HCT116 (cell line): ENCODE measurements at regions not wholly inside any gene's neighbourhood (a gene's known extent, or its start where the extent isn't known, plus 50 kb on each side); places are given as distances from the start of the nearest gene placed in this dataset.

Source experiments
- ATAC-seq: fragments of 200-7000 bp; cut with Tn5 transposase; 2 replicates; pipeline ENCODE4 v1.9.1; 2020; ENCODE audit warnings: mild to moderate bottlenecking, moderate library complexity
- BruUV-seq: library from RNA; stranded (reverse); fragments of 400-500 nt; replicated peaks from 2 replicates; lab custom pipeline; 2021; lab: Mats Ljungman, UMichigan
- CTCF ChIA-PET: fragments of 300-600 bp; sonication (Branson Sonifier 250); formaldehyde crosslinking; loops from one replicate; lab custom pipeline; 2021; ENCODE audit warnings: antibody characterized with exemption; lab: Charles Lee
- POLR2A ChIA-PET: fragments of 300-600, 350-600 bp; sonication (Branson Sonifier 250); formaldehyde crosslinking; loops from one replicate; lab custom pipeline; 2021; ENCODE audit warnings: antibody characterized with exemption; lab: Charles Lee
- RAD21 ChIA-PET, 2 experiments: fragments of 300-600 bp; sonication (Branson Sonifier 250); formaldehyde crosslinking; loops; one replicate each; lab custom pipeline; 2023; ENCODE audit warnings: low total read pairs in 2 of 2; ENCODE audit not compliant: uncharacterized antibody in 2 of 2, unreplicated experiment in 2 of 2, low non-redundant PET in 1 of 2; lab: Charles Lee
- DNase-seq: peaks from one replicate; pipeline ENCODE4 v3.0.0-alpha.2; 2010; ENCODE audit warnings: low read depth, low spot score
- H2AFZ ChIP-seq: fragments of 200-600 bp; shearing (Covaris generic), sonication (generic); 2 replicates; pipeline ENCODE4 v1.6.1; 2017; ENCODE audit warnings: low read depth, mixed run types, mixed read lengths, antibody characterized with exemption, low read length; ENCODE audit not compliant: poor library complexity, severe bottlenecking
- H3K27ac ChIP-seq: 2 replicates; pipeline ENCODE4 v1.5.1; 2012; ENCODE audit warnings: low read depth, low read length
- H3K27me3 ChIP-seq: fragments of 200-600 bp; sonication (generic); 2 replicates; pipeline ENCODE4 v1.6.1; 2016; ENCODE audit warnings: mixed run types, low read length, mixed read lengths; ENCODE audit not compliant: insufficient read depth
- H3K36me3 ChIP-seq, 2 experiments: fragments of 200-500 bp in 1 of 2; fragments of 200-600 bp in 1 of 2; sonication (Bioruptor generic) in 1 of 2; sonication (generic) in 1 of 2; 2 replicates each; pipeline versions ENCODE4 v1.5.1 to v1.6.1; 2014 to 2016; ENCODE audit warnings: low read length in 2 of 2, inconsistent platforms in 1 of 2, mixed read lengths in 1 of 2, mixed run types in 1 of 2; ENCODE audit not compliant: insufficient read depth in 2 of 2, control insufficient read depth in 1 of 2
- H3K4me1 ChIP-seq, 2 experiments: fragments of 200-600 bp in 1 of 2; sonication (generic) in 1 of 2; 2 replicates each; pipeline versions ENCODE4 v1.5.1 to v1.6.1; 2012 to 2017; ENCODE audit warnings: low read length in 2 of 2, inconsistent platforms in 1 of 2, mild to moderate bottlenecking in 1 of 2, mixed read lengths in 1 of 2, mixed run types in 1 of 2, moderate library complexity in 1 of 2; ENCODE audit not compliant: insufficient read depth in 2 of 2, control insufficient read depth in 1 of 2
- H3K4me2 ChIP-seq: fragments of 200-600 bp; sonication (generic); 2 replicates; pipeline ENCODE4 v1.6.1; 2017; ENCODE audit warnings: mixed run types, low read length, mixed read lengths
- H3K4me3 ChIP-seq, 2 experiments: fragments of 200-600 bp in 1 of 2; sonication (generic) in 1 of 2; replicated peaks in 1 of 2; 2 replicates each; pipeline ENCODE4 v1.5.1; 2011 to 2016; ENCODE audit warnings: low read length in 2 of 2, control low read depth in 1 of 2, low read depth in 1 of 2, mild to moderate bottlenecking in 1 of 2, mixed read lengths in 1 of 2, mixed run types in 1 of 2
- H3K79me2 ChIP-seq: fragments of 200-600 bp; sonication (generic); 2 replicates; pipeline ENCODE4 v1.6.1; 2017; ENCODE audit warnings: mild to moderate bottlenecking, mixed run types, low read length, moderate library complexity, mixed read lengths; ENCODE audit not compliant: insufficient read depth
- H3K9ac ChIP-seq: fragments of 200-600 bp; sonication (generic); 2 replicates; pipeline ENCODE4 v1.6.1; 2016; ENCODE audit warnings: low read length, mixed read lengths
- H3K9me2 ChIP-seq: fragments of 200-600 bp; sonication (generic), shearing (Covaris generic); 2 replicates; pipeline ENCODE4 v1.6.1; 2017; ENCODE audit warnings: mixed run types, mild to moderate bottlenecking, moderate library complexity; ENCODE audit not compliant: insufficient read depth
- H3K9me3 ChIP-seq, 2 experiments: fragments of 200-500 bp in 1 of 2; fragments of 200-600 bp in 1 of 2; sonication (Bioruptor generic) in 1 of 2; sonication (generic) in 1 of 2; 2 replicates each; pipeline ENCODE4 v1.6.1; 2014 to 2017; ENCODE audit warnings: low read length in 2 of 2, mixed read lengths in 2 of 2, inconsistent platforms in 1 of 2, low read depth in 1 of 2, mild to moderate bottlenecking in 1 of 2, mixed run types in 1 of 2, moderate library complexity in 1 of 2; ENCODE audit not compliant: control insufficient read depth in 1 of 2, insufficient read depth in 1 of 2
- H4K20me1 ChIP-seq: fragments of 200-600 bp; sonication (generic), shearing (Covaris generic); 2 replicates; pipeline ENCODE4 v1.6.1; 2017; ENCODE audit warnings: mixed run types, mild to moderate bottlenecking, moderate library complexity; ENCODE audit not compliant: insufficient read depth
- CTCF ChIP-seq, 3 experiments: fragments of 200-600 bp in 1 of 3; sonication (generic) in 1 of 3; IDR thresholded peaks in 2 of 3; conservative IDR thresholded peaks in 1 of 3; 2 replicates each; pipeline ENCODE4 v1.5.1; 2012 to 2017; ENCODE audit warnings: low read depth in 2 of 3, low read length in 2 of 3, antibody characterized with exemption in 1 of 3, borderline replicate concordance in 1 of 3, control low read depth in 1 of 3, mild to moderate bottlenecking in 1 of 3, mixed read lengths in 1 of 3, mixed run types in 1 of 3, moderate library complexity in 1 of 3; ENCODE audit not compliant: insufficient read depth in 1 of 3
- EZH2phosphoT487 ChIP-seq: fragments of 200-600 bp; IDR thresholded peaks from 2 replicates; pipeline ENCODE4 v1.6.1; 2018; ENCODE audit warnings: antibody characterized with exemption, borderline replicate concordance
- FOSL1 ChIP-seq: IDR thresholded peaks from 2 replicates; pipeline ENCODE4 v1.6.1; 2012; ENCODE audit warnings: low read depth
- MAX ChIP-seq: IDR thresholded peaks from 2 replicates; pipeline ENCODE4 v1.6.1; 2012
- POLR2A ChIP-seq: IDR thresholded peaks from 2 replicates; pipeline ENCODE4 v1.7.0; 2011; ENCODE audit warnings: borderline replicate concordance; ENCODE audit not compliant: insufficient read depth, insufficient read length; ENCODE audit errors: extremely low read depth
- ZNF274 ChIP-seq: fragments of 200-500 bp; sonication (Bioruptor generic); IDR thresholded peaks from 2 replicates; pipeline ENCODE4 v1.6.1; 2014; ENCODE audit warnings: mild to moderate bottlenecking, low read depth, low read length, inconsistent platforms
- intact Hi-C: fragments of 100-400 bp; cut with micrococcal nuclease; formaldehyde crosslinking; loops from 2 replicates; pipeline ENCODE4 v1.10.0; 2022

GRCh38 chr2:55776966-55777365, 83.3 kb upstream of the PNPT1 start:
- no peak overlapping the region for H3K27ac ChIP-seq
- intact Hi-C loops = no loop called here

More at GRCh38 chr2:55776966-55777365, 83.3 kb upstream of the PNPT1 start:
- Histone ChIP-seq H3K9me2 (no peaks in the 10 kb centered on the region), H3K9me3 (no peaks in the 10 kb centered on the region), H3K9ac (no peak overlapping the region), H3K79me2 (no peaks in the 10 kb centered on the region), H3K4me2 (no peak overlapping the region), H2AFZ (no peak overlapping the region), H3K4me1 (peaks cover 5 to 19% of the 10 kb centered on the region in 2 experiments), H3K27me3 (no peaks in the 10 kb centered on the region), H3K36me3 (no peaks in the 10 kb centered on the region), H3K4me3 (no peak overlapping the region), H4K20me1 (no peaks in the 10 kb centered on the region)
- DNase-seq (no peak), ATAC-seq (no peak)
- ChIA-PET CTCF (no interaction called here), RAD21 (no interaction called here), POLR2A (no interaction called here)
- no TSS peak for BruUV-seq
- TF ChIP-seq POLR2A (no peak), CTCF (IDR thresholded peaks at IDR 0.05 in 2 of 3, conservative IDR thresholded peaks at IDR 0.05 in 1 of 3; ENCODE audit: borderline replicate concordance in 1 of 3, insufficient read depth in 1 of 3, low read depth in 2 of 3, low read length in 2 of 3) (no peak), EZH2phosphoT487 (no peak), ZNF274 (no peak), MAX (no peak), FOSL1 (no peak)
